HG03378 (cell line): ENCODE measurements at regions not wholly inside any gene's neighbourhood (a gene's known extent, or its start where the extent isn't known, plus 50 kb on each side); places are given as distances from the start of the nearest gene placed in this dataset.

Experiments used
- ATAC-seq: cut with Tn5 transposase; IDR thresholded peaks from one replicate; pipeline ENCODE4 v1.9.1; 2021; ENCODE audit warnings: mild to moderate bottlenecking, moderate library complexity; ENCODE audit not compliant: unreplicated experiment

DNA sequence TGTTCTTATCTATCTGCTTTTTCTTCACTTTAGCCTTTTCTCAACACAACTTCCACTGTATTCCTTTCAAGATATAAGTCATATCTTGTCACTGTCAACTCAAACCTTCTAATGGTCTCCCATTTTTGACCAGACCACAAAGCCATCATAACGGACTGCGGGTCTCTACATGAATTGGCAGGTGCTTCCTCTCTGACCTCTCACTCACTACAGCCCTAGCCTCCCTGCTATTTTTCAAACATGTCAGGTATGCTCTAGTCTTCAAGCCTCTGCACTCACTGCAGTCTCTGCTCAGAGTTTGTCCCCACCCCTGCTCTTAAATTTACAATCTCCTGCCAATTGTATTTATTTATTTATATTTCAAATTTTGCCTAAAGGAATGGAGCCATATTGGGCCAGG, 858.1 kb downstream of the TRIB2 start:
- no peak for ATAC-seq

- no peak for ATAC-seq
Observed at GRCh38 chr2:13576406-13577036, 859.8 kb downstream of the TRIB2 start.

GRCh38 chr2:13578547-13578946, 861.8 kb downstream of the TRIB2 start:
- ATAC-seq, result no peak

DNA sequence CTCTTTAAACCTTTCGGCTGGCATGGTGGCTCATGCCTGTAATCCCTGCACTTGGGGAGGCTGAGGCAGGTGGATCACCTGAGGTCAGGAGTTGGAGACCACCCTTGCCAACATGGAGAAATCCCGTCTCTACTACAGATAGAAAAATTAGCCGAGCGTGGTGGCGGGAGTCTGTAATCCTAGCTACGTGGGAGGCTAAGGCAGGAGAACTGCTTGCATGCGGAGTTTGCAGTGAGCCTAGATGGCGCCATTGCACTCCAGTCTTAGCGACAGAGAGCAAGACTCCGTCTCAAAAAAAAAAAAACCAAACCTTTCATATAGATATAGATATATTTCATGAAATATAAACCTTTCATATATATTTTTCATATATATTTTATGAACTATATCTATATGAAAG, 864.7 kb downstream of the TRIB2 start:
- no peak for ATAC-seq

GRCh38 chr2:13583609-13584008, 866.9 kb downstream of the TRIB2 start:
- no peak for ATAC-seq

GRCh38 chr2:13584020-13584419, 867.3 kb downstream of the TRIB2 start:
- no peak for ATAC-seq

DNA sequence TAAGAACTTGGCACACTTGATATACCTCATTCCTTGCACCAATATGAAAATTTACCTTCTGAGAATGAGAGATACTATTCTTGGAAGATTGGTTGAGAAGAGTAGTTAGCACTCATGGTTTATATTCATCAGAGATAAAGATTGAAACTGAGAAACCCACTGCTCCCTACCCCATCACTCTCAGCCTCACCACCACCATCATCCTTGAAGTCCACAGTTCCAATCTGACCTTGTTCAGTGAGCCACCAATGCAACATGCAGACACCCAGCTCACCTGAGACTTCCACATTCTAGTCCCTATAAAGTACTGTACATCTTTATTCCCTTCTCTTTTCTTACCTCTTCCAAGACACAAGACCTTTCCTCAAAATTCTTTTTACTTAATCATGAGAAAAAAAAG, 869.0 kb downstream of the TRIB2 start:
- ATAC-seq, result no peak

- ATAC-seq, result no peak
Observed at GRCh38 chr2:13596233-13596632, 879.5 kb downstream of the TRIB2 start.

- no peak for ATAC-seq
Observed at GRCh38 chr2:13597176-13597575, 880.4 kb downstream of the TRIB2 start.

- no peak for ATAC-seq
Observed at GRCh38 chr2:13601506-13601905, 884.8 kb downstream of the TRIB2 start.

DNA sequence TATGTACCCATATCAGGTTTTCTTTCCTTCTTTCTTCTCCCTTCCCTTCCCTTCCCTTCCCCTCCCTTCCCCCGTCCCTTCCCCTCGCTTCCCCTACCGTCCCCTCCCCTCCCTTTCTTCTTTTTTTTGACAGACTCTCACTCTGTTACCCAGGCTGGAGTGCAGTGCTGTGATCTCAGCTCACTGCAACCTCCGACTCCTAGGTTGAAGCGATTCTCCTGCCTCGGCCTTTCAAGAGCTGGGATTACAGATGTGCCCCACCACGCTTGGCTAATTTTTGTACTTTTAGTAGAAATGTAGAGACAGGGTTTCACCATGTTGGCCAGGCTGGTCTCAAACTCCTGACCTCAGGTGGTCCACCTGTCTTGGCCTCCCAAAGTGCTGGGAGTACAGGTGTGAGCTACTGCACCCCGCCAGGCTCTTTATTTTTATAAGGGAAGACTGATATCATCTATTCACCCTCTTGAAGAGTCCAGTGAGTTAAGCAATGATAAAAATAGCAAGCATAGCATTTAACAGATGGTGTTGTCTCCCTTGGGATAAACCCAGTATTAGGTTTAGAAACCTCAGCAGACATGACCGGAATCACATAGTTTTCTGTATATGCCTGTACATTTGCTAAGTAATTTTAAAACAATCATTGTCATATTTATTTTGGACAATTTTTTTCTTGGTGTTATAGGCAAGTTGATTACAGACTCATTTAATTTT, 888.4 kb downstream of the TRIB2 start:
- ATAC-seq, result no peak

DNA sequence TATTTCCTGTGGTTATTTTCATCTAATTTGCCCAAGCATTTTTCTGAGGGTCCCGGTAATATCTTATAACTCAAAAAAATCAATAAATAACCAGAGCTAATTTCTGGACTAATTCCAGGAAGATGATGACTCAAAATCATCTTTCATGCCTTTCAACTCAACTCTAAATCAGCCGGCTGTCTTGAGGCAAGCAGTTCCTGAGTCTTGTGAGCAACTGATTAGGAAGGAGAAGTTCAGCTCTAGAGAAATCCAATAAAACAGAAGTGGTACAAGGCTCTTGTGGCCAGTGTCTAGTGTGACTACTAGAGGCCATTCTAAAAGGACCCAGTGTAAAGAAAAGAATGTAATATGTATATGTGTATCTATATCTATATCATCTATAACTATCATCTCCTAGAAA, 890.4 kb downstream of the TRIB2 start:
- ATAC-seq, result peak; percentile 63

DNA sequence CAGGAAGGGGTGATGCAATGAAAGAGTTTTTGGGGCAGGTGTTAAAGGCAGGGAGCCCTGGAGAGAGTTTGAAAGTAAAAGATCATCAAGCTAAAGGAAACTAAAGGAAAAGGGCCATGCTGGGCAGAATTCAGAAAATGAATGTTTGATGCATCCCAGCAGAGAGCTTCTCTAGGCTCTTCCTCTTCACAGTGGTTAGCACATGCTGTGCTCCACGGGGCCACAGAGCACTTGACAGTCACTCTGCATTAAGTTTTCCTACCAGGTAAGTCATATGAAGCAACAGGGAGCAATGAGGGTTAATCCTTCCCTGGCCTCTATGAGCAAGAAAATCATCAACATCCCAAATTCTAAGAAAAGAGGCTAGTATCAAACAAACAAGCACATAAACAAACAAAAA, 895.2 kb downstream of the TRIB2 start:
- ATAC-seq, result no peak

- no peak for ATAC-seq
Observed at GRCh38 chr2:13616059-13616458, 899.3 kb downstream of the TRIB2 start.

DNA sequence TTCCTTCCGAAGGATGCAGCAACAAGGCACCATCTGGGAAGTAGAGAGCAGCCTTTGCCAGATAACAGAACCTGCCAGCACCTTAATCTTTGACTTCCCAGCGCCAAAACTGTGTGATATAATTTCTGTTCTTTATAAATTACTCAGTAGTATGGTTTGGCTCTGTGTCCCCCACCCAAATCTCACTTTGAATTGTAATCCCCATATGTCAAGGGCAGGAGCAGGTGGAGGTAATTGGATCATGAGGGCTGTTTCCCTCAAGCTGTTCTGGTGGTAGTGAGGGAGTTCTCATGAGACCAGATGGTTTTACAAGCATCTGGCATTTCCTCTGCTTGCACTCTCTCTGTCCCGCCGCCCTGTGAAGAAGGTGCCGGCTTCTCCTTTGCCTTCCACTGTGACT, 899.9 kb downstream of the TRIB2 start:
- no peak for ATAC-seq

- ATAC-seq, result no peak
Observed at GRCh38 chr2:13628122-13628521, 911.4 kb downstream of the TRIB2 start.

DNA sequence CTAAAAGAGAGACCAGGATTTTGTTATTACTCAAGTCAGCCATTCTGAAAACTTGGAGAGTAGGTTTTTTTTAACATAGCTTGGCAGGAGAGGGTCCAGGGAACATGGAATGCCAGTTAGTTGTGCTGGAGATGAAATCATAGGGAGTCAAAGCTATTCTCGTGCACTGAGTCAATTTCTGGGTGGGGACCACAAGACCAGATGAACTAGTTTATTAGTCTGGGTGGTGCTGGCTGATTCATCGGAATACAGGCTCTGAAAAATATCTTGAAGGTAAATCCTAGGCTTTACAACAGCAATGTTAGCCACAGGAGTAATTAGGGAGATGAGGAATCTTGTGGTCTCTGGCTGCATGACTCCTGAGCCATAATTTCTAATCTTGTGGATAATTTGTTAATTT, 921.4 kb downstream of the TRIB2 start:
- ATAC-seq, result no peak

DNA sequence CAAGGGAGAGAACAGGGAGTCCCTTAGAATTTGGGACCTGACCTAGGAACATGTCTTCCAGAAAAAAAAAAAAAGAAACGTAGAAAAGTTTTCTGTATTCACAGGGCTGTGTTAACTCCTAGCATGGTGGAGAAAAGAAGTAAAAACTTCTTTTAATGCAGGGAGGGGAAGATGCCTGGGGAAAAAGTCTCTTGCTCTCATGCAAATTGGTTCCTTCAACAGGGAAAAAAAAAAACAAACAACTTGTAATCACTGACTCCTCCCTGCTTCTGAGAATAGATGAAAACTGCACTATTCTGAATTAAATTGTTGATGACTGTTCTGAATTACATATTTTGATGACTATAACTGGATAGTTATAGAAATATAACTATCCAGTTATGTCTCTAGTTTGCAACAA, 933.2 kb downstream of the TRIB2 start:
- ATAC-seq, result no peak

- ATAC-seq, result no peak
Observed at GRCh38 chr2:13650586-13651180, 933.9 kb downstream of the TRIB2 start.

- peak; percentile 71 for ATAC-seq
Observed at GRCh38 chr2:13651684-13652131, 935.0 kb downstream of the TRIB2 start.

- ATAC-seq, result no peak
Observed at GRCh38 chr2:13652531-13653313, 936.0 kb downstream of the TRIB2 start.

- no peak for ATAC-seq
Observed at GRCh38 chr2:13654416-13654815, 937.7 kb downstream of the TRIB2 start.
